Cardiac muscle cell (in vitro differentiated cells and primary cell): ENCODE measurements at regions not wholly inside any gene's neighbourhood (a gene's known extent, or its start where the extent isn't known, plus 50 kb on each side); places are given as distances from the start of the nearest gene placed in this dataset.

ENCODE experiments used
- DNase-seq, 2 donors: peaks; one replicate each; pipeline versions ENCODE4 v3.0.0 to v3.0.0-alpha.2; 2010 to 2017; ENCODE audit warnings: low read depth in 1 of 2, low spot score in 1 of 2
- H3K27ac ChIP-seq: fragments of 200-600 bp; sonication (generic); 2 replicates; pipeline ENCODE4 v1.5.1; 2016
- H3K27me3 ChIP-seq: fragments of 200-600 bp; sonication (generic); 2 replicates; pipeline ENCODE4 v1.6.0; 2016; ENCODE audit warnings: control low read depth
- H3K36me3 ChIP-seq: fragments of 200-600 bp; sonication (generic); 2 replicates; pipeline ENCODE4 v1.5.1; 2016; ENCODE audit warnings: control low read depth
- H3K4me1 ChIP-seq: fragments of 200-600 bp; sonication (generic); 2 replicates; pipeline ENCODE4 v1.8.1; 2017; ENCODE audit warnings: low read depth, mild to moderate bottlenecking, mixed run types
- H3K4me3 ChIP-seq: fragments of 200-600 bp; sonication (generic); 2 replicates; pipeline ENCODE4 v1.5.1; 2016; ENCODE audit warnings: mild to moderate bottlenecking
- H3K9me3 ChIP-seq: fragments of 200-600 bp; sonication (generic); 2 replicates; pipeline ENCODE4 v1.5.1; 2017; ENCODE audit warnings: low read depth, mild to moderate bottlenecking, control low read depth
- CTCF ChIP-seq: IDR thresholded peaks from 2 replicates; pipeline ENCODE4 v1.5.1; 2012; ENCODE audit warnings: low read depth, mild to moderate bottlenecking, low read length

DNA sequence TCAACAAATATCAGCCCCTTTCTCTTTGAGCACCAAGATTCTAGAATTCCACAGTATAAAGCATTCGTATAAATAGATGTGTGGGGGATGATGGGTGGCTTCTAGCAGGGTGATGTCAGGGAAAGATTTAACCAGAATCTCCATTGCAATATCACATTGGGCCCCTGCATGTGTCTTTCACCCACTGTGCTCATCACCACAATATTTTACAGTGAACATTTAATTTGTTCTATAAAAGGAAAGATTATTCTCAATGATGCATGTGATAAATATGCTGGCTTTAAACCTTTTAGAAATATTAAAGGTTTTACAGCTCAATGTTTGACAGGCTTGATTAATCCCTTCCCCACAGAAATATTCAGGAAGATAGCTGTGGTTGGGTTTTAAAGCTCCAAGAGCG lies 457.8 kb upstream of the DAB1 start:
- Histone ChIP-seq H3K4me1 (no peaks in the 10 kb centered on the region), H3K4me3 (no peak overlapping the region), H3K27ac (no peak overlapping the region), H3K27me3 (no peaks in the 10 kb centered on the region), H3K9me3 (no peaks in the 10 kb centered on the region), H3K36me3 (no peaks in the 10 kb centered on the region)
- no peak for DNase-seq
- no peak for TF ChIP-seq CTCF

GRCh38 chr1:57879700-57880099 lies 455.8 kb upstream of the DAB1 start:
- no peak for DNase-seq
- no peak for TF ChIP-seq CTCF

DNA sequence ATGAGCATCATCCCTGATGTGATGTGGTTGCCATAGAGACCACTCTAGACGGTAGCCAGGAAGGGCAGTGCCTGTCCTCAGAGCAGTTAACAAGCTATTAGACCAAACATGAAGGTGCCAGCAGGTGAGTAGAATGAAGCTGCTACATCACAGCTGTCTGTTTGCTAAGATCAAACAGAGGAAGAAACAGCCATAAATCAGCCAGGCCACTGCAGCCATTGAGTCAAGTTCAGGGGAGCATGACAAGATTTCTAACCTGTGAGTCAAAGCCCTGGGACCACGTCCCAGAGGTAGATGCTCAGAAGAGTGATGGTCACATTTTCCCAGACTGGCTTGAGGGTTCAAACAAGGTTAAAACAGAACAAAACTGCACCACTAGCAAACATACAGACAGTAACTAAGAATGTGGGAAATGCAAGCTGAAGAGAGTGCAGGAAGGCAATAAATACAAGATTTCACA lies 450.6 kb upstream of the DAB1 start:
- DNase-seq = no peak
- Histone ChIP-seq H3K9me3 (no peaks in the 10 kb centered on the region), H3K4me1 (no peaks in the 10 kb centered on the region), H3K36me3 (no peaks in the 10 kb centered on the region), H3K4me3 (no peak overlapping the region), H3K27ac (no peak overlapping the region), H3K27me3 (no peaks in the 10 kb centered on the region)
- TF ChIP-seq CTCF = no peak

More at GRCh38 chr1:57879700-57880099, 455.8 kb upstream of the DAB1 start:
- H3K27me3 ChIP-seq = no peaks in the 10 kb centered on the region
- no peaks in the 10 kb centered on the region for H3K9me3 ChIP-seq
- no peaks in the 10 kb centered on the region for H3K4me1 ChIP-seq
- no peak overlapping the region for H3K27ac ChIP-seq
- H3K4me3 ChIP-seq = no peak overlapping the region
- no peaks in the 10 kb centered on the region for H3K36me3 ChIP-seq

DNA sequence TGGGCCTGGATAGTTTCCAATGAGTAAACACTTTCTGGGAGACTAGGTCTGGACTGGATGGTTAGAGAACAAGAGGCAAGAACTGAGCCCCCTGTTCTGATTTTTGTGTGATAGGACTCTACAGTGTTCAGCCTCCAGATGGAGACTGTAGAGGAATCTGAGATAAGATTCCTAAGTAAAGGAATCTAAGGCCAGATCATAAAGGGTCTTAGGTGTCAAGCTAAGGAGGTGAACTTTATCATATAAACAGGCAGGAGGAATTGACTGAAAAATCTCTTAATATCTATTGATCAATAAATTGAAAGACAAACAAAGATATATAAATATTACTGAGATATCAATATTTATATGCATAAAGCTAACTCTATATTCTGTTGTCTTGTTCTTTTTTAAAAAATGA lies 449.1 kb upstream of the DAB1 start:
- Histone ChIP-seq H3K27ac (no peak overlapping the region), H3K4me1 (no peaks in the 10 kb centered on the region), H3K9me3 (no peaks in the 10 kb centered on the region), H3K27me3 (no peaks in the 10 kb centered on the region), H3K36me3 (no peaks in the 10 kb centered on the region), H3K4me3 (no peak overlapping the region)
- no peak for DNase-seq
- TF ChIP-seq CTCF = no peak

DNA sequence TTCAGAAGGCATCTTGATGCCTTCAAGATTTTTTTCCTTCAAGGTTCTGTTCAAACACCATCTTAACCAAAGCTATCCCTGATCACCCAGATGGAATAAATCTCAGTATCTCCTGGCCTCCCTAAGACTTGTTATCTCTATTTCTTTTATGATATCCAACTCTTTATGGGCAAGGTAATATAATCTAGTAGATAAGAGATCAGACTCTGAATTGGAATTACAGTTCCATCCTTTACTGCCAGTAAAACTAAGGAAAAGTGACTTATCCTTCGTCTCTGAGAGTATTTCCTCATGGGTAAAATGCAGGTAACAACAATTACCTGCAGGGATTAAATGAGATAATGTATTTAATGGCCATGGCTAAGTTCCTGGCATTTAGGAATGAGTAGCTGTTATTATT lies 445.0 kb upstream of the DAB1 start:
- no peak for DNase-seq
- Histone ChIP-seq H3K9me3 (no peaks in the 10 kb centered on the region), H3K4me3 (no peak overlapping the region), H3K4me1 (no peaks in the 10 kb centered on the region), H3K36me3 (no peaks in the 10 kb centered on the region), H3K27me3 (no peaks in the 10 kb centered on the region), H3K27ac (no peak overlapping the region)
- no peak for TF ChIP-seq CTCF

GRCh38 chr1:57868239-57868638 lies 444.4 kb upstream of the DAB1 start:
- TF ChIP-seq CTCF = no peak
- Histone ChIP-seq H3K27me3 (no peaks in the 10 kb centered on the region), H3K9me3 (no peaks in the 10 kb centered on the region), H3K36me3 (no peaks in the 10 kb centered on the region), H3K27ac (no peak overlapping the region), H3K4me1 (no peaks in the 10 kb centered on the region), H3K4me3 (no peak overlapping the region)
- no peak for DNase-seq
